ENCODE measurements at regions not wholly inside any gene's neighbourhood (a gene's known extent, or its start where the extent isn't known, plus 50 kb on each side); places are given as distances from the start of the nearest gene placed in this dataset.

DNA sequence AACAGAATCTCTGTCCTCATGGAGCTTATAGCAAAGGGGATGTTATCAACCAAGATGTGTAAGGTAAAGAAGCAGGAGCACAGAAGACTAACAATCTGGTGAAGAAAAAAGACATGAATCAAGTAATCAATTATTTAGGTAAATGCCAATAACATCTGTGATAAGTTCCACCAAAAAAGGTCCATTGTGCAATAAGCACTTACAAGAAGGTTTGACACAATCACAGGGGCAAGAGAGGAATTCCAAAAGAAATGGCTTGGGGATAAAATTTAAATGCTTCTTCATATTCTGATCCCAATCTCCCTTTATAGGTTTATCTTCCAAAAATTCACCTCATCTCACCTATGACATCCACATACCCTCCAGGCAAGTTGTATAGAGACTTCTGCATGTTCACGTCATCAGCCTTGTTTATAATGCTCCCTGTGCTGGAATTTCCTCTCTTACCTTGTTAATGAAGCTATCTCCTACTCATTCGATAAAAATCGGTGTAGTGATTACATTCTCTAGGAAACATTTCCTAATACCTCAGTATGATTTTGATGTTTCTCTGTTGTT lies 53.6 kb upstream of the DPT start:
- no peak overlapping the region for H3K27ac ChIP-seq
- DNase-seq (ENCODE audit: low spot score): no peak
- H3K4me3 ChIP-seq: no peak overlapping the region
- TF ChIP-seq, protein P1, sequence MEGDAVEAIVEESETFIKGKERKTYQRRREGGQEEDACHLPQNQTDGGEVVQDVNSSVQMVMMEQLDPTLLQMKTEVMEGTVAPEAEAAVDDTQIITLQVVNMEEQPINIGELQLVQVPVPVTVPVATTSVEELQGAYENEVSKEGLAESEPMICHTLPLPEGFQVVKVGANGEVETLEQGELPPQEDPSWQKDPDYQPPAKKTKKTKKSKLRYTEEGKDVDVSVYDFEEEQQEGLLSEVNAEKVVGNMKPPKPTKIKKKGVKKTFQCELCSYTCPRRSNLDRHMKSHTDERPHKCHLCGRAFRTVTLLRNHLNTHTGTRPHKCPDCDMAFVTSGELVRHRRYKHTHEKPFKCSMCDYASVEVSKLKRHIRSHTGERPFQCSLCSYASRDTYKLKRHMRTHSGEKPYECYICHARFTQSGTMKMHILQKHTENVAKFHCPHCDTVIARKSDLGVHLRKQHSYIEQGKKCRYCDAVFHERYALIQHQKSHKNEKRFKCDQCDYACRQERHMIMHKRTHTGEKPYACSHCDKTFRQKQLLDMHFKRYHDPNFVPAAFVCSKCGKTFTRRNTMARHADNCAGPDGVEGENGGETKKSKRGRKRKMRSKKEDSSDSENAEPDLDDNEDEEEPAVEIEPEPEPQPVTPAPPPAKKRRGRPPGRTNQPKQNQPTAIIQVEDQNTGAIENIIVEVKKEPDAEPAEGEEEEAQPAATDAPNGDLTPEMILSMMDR (IDR thresholded peaks at IDR 0.05): no peak

DNA sequence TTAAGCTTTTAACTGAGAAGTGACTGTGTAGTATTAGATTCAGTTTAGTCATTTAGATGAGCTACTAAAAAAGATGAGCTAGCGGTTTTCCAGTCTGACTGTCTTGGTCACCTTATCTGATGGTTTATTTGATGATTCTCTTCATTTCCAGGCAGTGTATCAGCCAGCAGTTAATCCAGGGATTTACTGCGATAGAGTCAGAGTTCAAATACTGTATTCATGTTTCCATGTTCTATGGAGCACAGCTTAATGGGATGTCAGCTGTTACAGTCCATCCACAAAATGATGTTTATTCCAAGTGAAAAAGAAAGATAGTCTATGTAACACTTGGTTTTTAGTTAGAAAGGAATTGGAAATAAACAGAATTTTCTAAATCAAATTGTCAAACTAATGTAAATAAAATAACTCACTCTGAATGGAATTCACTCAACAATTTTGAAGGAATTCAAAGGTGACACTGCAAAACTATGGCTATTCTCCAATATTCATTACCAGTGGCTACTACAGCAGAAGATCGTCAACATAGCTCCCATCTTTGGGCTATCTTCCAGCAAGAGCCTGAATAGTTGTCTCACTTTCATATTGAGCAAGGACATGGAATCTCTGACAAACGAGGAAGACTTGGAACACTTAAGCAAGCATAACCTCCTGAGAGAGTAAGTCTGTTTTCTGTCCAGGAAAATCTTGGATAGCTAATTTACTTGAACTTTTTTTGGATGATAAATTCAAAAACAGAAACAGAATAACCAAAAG lies 54.6 kb upstream of the DPT start:
- Histone ChIP-seq H3K4me3 (no peak overlapping the region), H3K27ac (no peak overlapping the region)
- no peak for DNase-seq (ENCODE audit: low spot score)
- TF ChIP-seq, protein P1 (IDR thresholded peaks at IDR 0.05): no peak

DNA sequence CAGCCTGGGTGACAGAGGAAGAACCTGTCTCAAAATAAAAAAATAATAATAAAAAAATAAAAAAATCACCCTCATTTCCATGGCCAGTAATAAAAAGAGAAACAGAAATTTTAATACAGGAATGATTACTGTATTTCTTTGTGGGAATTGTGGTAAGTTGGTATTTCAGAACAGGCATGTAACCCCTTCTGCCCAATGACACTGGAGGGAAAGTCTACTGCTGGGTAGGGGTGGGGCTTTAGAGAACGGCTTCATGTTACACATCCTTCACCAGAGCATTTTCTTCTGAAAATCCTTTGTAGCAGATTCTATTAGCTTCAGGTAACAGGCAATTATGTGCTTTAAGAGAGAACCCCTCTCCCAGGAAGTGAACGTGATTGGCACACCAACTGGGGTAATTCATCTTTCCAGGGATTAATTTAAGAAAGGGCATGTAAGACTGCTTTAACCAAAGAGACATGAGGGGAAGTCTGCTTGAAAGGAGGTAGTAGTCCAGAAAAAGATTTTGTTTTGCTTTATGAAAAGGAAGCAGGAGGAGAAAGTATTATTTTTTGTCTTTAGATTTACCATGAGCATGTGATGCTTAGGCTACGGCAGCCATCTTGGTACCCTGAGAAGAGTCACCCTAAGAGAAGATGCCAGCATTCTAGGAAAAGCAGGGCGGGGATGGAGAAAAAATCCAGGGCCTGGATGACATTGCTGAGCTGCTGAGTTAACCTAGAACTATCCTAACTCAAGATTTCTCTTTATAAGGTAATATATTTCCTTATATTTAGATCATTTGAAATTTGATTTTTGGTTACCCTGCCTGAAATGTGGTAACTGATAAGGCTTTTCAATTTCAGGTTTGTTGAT lies 57.7 kb upstream of the DPT start:
- H3K27ac ChIP-seq: no peak overlapping the region
- H3K4me3 ChIP-seq: no peak overlapping the region
- TF ChIP-seq, protein P1 (IDR thresholded peaks at IDR 0.05): no peak
- no peak for DNase-seq (ENCODE audit: low spot score)

DNA sequence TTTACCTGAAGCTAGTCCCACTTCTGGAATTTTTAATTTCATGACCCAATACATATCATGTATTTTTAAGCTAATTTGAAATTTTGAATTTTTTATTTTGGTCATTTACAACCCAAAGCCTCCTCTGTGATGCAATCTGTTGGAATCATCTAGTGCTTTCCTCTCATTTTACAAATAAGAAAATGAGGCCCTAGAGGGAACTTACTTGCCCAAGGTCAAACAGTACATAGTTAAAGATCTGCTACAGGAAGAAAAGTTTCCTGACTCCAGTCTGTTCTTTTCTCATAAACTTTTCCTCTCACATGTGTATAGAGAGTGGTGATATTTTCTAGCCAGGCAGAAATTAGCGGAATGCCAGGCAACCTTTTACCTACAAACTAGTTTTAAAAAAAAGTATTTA lies 59.3 kb upstream of the DPT start:
- TF ChIP-seq, protein P1 (IDR thresholded peaks at IDR 0.05): no peak

DNA sequence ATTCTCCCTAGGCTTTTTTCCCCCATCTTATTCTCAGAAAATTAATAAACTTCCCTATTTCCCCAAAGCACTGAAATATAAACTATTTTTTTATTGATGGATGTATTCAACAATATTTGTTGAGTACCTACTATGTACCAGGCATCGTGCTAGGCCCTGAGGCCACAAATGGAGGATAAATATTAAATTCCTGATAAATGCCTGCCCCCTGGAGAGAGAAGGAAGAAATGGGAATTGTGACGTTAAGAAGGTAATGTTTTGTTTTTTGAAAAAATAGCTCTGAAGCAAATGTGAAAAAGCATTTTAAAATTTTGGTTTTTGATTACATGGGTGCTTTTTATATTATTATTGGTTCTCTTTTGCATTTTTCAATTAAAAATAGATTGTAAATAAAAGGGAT lies 60.5 kb upstream of the DPT start:
- no peak for DNase-seq (ENCODE audit: low spot score)
- Histone ChIP-seq H3K4me3 (no peak overlapping the region), H3K27ac (no peak overlapping the region)
- TF ChIP-seq, protein P1 (IDR thresholded peaks at IDR 0.05): no peak

More for the DNA sequence above, 59.3 kb upstream of the DPT start:
- no peak for DNase-seq (ENCODE audit: low spot score)
- Histone ChIP-seq H3K4me3 (no peak overlapping the region), H3K27ac (no peak overlapping the region)

DNA sequence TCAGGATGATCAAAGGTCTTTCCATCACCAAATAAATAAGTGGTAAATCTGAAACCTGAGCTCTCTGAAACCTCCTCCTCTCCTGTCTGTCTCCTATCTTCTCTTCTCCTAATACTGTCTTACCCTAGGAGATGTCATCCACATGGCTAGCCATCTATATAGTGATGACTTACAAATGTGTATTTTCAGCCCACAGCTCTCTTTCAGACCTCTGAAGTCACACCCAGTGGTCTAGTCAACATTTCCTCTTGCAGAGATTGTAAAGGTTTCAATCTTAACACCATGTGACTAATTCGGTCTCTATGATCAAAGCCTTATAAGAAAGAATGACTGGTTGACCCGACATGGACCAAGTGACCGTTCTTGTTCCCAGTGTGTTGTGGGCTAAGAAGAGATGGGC lies 63.1 kb upstream of the DPT start:
- no peak overlapping the region for H3K4me3 ChIP-seq
- H3K27ac ChIP-seq: no peak overlapping the region
- DNase-seq (ENCODE audit: low spot score): no peak
- TF ChIP-seq, protein P1 (IDR thresholded peaks at IDR 0.05): no peak

All from coronary artery (tissue), 2 donors.